ENCODE measurements at regions not wholly inside any gene's neighbourhood (a gene's known extent, or its start where the extent isn't known, plus 50 kb on each side); places are given as distances from the start of the nearest gene placed in this dataset.

GRCh38 chr2:204234879-204235278, 298.3 kb downstream of the ICOS start:
- Mint-ChIP-seq H3K27ac (no peak overlapping the region), H3K4me1 (no peaks in the 10 kb centered on the region), H3K4me3 (no peak overlapping the region), H3K9me3 (ENCODE audit: insufficient read depth) (no peaks in the 10 kb centered on the region), H3K27me3 (peaks cover 2% of the 10 kb centered on the region)
- no peak overlapping the region for H2AFZ ChIP-seq (ENCODE audit: insufficient read depth, low read depth, low read length, poor library complexity, severe bottlenecking)
- H3K27me3 ChIP-seq (replicated peaks in 1 of 4; ENCODE audit: control extremely low read depth in 1 of 4, control insufficient read depth in 3 of 4, insufficient read depth in 4 of 4, low read length in 3 of 4) = no peaks in the 10 kb centered on the region
- TF ChIP-seq CTCF (IDR thresholded peaks at IDR 0.05) (no peak), EZH2 (IDR thresholded peaks at IDR 0.05; ENCODE audit: borderline replicate concordance, insufficient read depth, low read depth, low read length, poor library complexity, severe bottlenecking) (no peak)
- peaks cover 0 to 4% (median 0%) of the 10 kb centered on the region in 3 donors for H3K9me3 ChIP-seq (ENCODE audit: control extremely low read depth in 1 of 3, control insufficient read depth in 2 of 3, insufficient read depth in 1 of 3, low read length in 2 of 3)
- no peaks in the 10 kb centered on the region for H3K4me1 ChIP-seq (ENCODE audit: control insufficient read depth in 2 of 2, insufficient read depth in 2 of 2, low read length in 2 of 2)
- H4K20me1 ChIP-seq (ENCODE audit: control insufficient read depth, insufficient read depth, low read length, poor library complexity, severe bottlenecking) = no peaks in the 10 kb centered on the region
- DNase-seq (no peak), ATAC-seq (ENCODE audit: low read depth) (no peak)
- H3K79me2 ChIP-seq (ENCODE audit: control insufficient read depth, insufficient read depth, low read length) = no peaks in the 10 kb centered on the region
- ChIA-PET CTCF (no interaction called here), POLR2A (no interaction called here)
- intact Hi-C loops (cut with micrococcal nuclease) = no loop called here
- no peak overlapping the region for H3K27ac ChIP-seq (ENCODE audit: low read length in 2 of 2)
- no peak overlapping the region for H3K9ac ChIP-seq (ENCODE audit: low read length)
- 100% methylated on average over 1 of the region's 4 CpGs for WGBS (ENCODE audit: insufficient coverage)
- H3K36me3 ChIP-seq (replicated peaks in 1 of 2; ENCODE audit: control extremely low read depth in 1 of 2, control insufficient read depth in 1 of 2, extremely low read depth in 1 of 2, insufficient read depth in 2 of 2, low read length in 1 of 2) = no peaks in the 10 kb centered on the region
- no peak overlapping the region for H3K4me3 ChIP-seq (ENCODE audit: control extremely low read depth in 1 of 5, extremely low read depth in 1 of 5, insufficient read depth in 1 of 5, low read depth in 2 of 5, low read length in 4 of 5)
- no peak overlapping the region for H3K4me2 ChIP-seq (replicated peaks; ENCODE audit: low read depth, low read length, poor library complexity, severe bottlenecking)

DNA sequence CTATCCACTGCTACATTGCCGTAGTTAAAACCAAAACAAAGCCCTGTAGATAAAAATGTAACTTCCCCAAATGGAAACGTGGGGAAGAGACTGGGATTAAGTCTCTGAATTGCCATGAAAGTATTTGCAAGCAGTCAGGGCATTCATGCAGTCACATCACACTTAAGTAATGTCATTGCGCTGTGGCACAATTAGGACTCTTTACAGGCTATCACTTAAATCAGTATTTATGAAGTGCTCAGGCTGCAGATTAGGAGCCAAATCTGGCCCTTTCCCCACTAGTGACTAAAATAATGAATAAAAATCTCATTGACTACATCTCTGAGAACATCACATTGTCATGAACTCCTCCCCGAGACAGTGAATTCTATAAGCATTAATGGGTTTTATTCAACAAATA, 300.9 kb downstream of the ICOS start:
- Histone ChIP-seq H3K9me3 (ENCODE audit: control extremely low read depth in 1 of 3, control insufficient read depth in 2 of 3, insufficient read depth in 1 of 3, low read length in 2 of 3) (no peaks in the 10 kb centered on the region), H3K27me3 (replicated peaks in 1 of 4; ENCODE audit: control extremely low read depth in 1 of 4, control insufficient read depth in 3 of 4, insufficient read depth in 4 of 4, low read length in 3 of 4) (no peaks in the 10 kb centered on the region), H2AFZ (ENCODE audit: insufficient read depth, low read depth, low read length, poor library complexity, severe bottlenecking) (no peak overlapping the region), H3K9ac (ENCODE audit: low read length) (no peak overlapping the region), H3K36me3 (replicated peaks in 1 of 2; ENCODE audit: control extremely low read depth in 1 of 2, control insufficient read depth in 1 of 2, extremely low read depth in 1 of 2, insufficient read depth in 2 of 2, low read length in 1 of 2) (no peaks in the 10 kb centered on the region), H3K79me2 (ENCODE audit: control insufficient read depth, insufficient read depth, low read length) (no peaks in the 10 kb centered on the region), H3K4me1 (ENCODE audit: control insufficient read depth in 2 of 2, insufficient read depth in 2 of 2, low read length in 2 of 2) (no peaks in the 10 kb centered on the region), H3K27ac (ENCODE audit: low read length in 2 of 2) (no peak overlapping the region), H3K4me3 (ENCODE audit: control extremely low read depth in 1 of 5, extremely low read depth in 1 of 5, insufficient read depth in 1 of 5, low read depth in 2 of 5, low read length in 4 of 5) (no peak overlapping the region), H3K4me2 (replicated peaks; ENCODE audit: low read depth, low read length, poor library complexity, severe bottlenecking) (no peak overlapping the region), H4K20me1 (ENCODE audit: control insufficient read depth, insufficient read depth, low read length, poor library complexity, severe bottlenecking) (no peaks in the 10 kb centered on the region)
- intact Hi-C loops (cut with micrococcal nuclease) = no loop called here
- ATAC-seq (ENCODE audit: low read depth) (no peak), DNase-seq (no peak)
- 20% methylated on average over 1 of the region's 4 CpGs for WGBS (ENCODE audit: insufficient coverage)
- Mint-ChIP-seq H3K4me3 (no peak overlapping the region), H3K27ac (no peak overlapping the region), H3K27me3 (peaks cover under 1% of the 10 kb centered on the region), H3K4me1 (no peaks in the 10 kb centered on the region), H3K9me3 (ENCODE audit: insufficient read depth) (no peaks in the 10 kb centered on the region)
- CTCF ChIA-PET = no interaction called here
- TF ChIP-seq EZH2 (IDR thresholded peaks at IDR 0.05; ENCODE audit: borderline replicate concordance, insufficient read depth, low read depth, low read length, poor library complexity, severe bottlenecking) = no peak
- no peak for TF ChIP-seq CTCF (IDR thresholded peaks at IDR 0.05)
- POLR2A ChIA-PET = no interaction called here
